Neuronal stem cell (in vitro differentiated cells): ENCODE measurements at regions not wholly inside any gene's neighbourhood (a gene's known extent, or its start where the extent isn't known, plus 50 kb on each side); places are given as distances from the start of the nearest gene placed in this dataset.

Experiments
- DNase-seq: peaks from one replicate; pipeline ENCODE4 v3.0.0-alpha.2; 2013; ENCODE audit warnings: low spot score
- H2AFZ ChIP-seq: one replicate; pipeline ENCODE4 v1.6.1; 2013; ENCODE audit warnings: mild to moderate bottlenecking, low read length, inconsistent platforms
- H2AK5ac ChIP-seq: 2 replicates; pipeline ENCODE4 v1.6.1; 2013; ENCODE audit warnings: low read depth, mild to moderate bottlenecking, inconsistent platforms, low read length, moderate library complexity, mixed read lengths
- H2BK120ac ChIP-seq: 2 replicates; pipeline ENCODE4 v1.6.1; 2013; ENCODE audit warnings: low read depth, mild to moderate bottlenecking, inconsistent platforms, low read length, moderate library complexity, mixed read lengths
- H2BK12ac ChIP-seq: one replicate; pipeline ENCODE4 v1.6.1; 2013; ENCODE audit warnings: low read length, inconsistent platforms
- H2BK15ac ChIP-seq: 2 replicates; pipeline ENCODE4 v1.6.1; 2013; ENCODE audit warnings: mild to moderate bottlenecking, low read length, inconsistent platforms, mixed read lengths
- H2BK5ac ChIP-seq: one replicate; pipeline ENCODE4 v1.6.1; 2013; ENCODE audit warnings: inconsistent platforms, mild to moderate bottlenecking, low read length, moderate library complexity
- H3K14ac ChIP-seq: one replicate; pipeline ENCODE4 v1.6.1; 2013; ENCODE audit warnings: low read length, inconsistent platforms
- H3K18ac ChIP-seq: 2 replicates; pipeline ENCODE4 v1.6.1; 2013; ENCODE audit warnings: low read length, inconsistent platforms
- H3K23ac ChIP-seq: 2 replicates; pipeline ENCODE4 v1.6.1; 2013; ENCODE audit warnings: low read depth, mild to moderate bottlenecking, mixed read lengths, low read length, inconsistent platforms; ENCODE audit not compliant: poor library complexity
- H3K27ac ChIP-seq: replicated peaks from 3 replicates; pipeline ENCODE4 v1.5.1; 2013; ENCODE audit warnings: low read length, inconsistent platforms
- H3K27me3 ChIP-seq, 3 experiments: 2 replicates each; pipeline ENCODE4 v1.6.1; 2013; ENCODE audit warnings: low read length in 3 of 3, mild to moderate bottlenecking in 2 of 3, inconsistent platforms in 1 of 3, low read depth in 1 of 3, mixed read lengths in 1 of 3, moderate library complexity in 1 of 3; ENCODE audit not compliant: control insufficient read depth in 3 of 3, insufficient read depth in 3 of 3
- H3K36me3 ChIP-seq, 2 donors: replicated peaks in 1 of 2; 2 replicates each; pipeline ENCODE4 v1.6.1; 2013; ENCODE audit warnings: low read length in 2 of 2; ENCODE audit not compliant: control insufficient read depth in 2 of 2, insufficient read depth in 2 of 2
- H3K4ac ChIP-seq: 2 replicates; pipeline ENCODE4 v1.6.1; 2013; ENCODE audit warnings: inconsistent platforms, mild to moderate bottlenecking, low read length, moderate library complexity
- H3K4me1 ChIP-seq, 2 donors: 1 replicate in 1 of 2; 2 replicates in 1 of 2; pipeline ENCODE4 v1.6.1; 2013; ENCODE audit warnings: low read length in 2 of 2, low read depth in 1 of 2; ENCODE audit not compliant: control insufficient read depth in 2 of 2, insufficient read depth in 1 of 2
- H3K4me2 ChIP-seq: one replicate; pipeline ENCODE4 v1.6.1; 2013; ENCODE audit warnings: mild to moderate bottlenecking, low read length, inconsistent platforms; ENCODE audit not compliant: insufficient read depth, poor library complexity, severe bottlenecking
- H3K4me3 ChIP-seq, 2 donors: 2 replicates each; pipeline ENCODE4 v1.5.1; 2013; ENCODE audit warnings: low read length in 2 of 2, mild to moderate bottlenecking in 2 of 2, inconsistent platforms in 1 of 2, moderate library complexity in 1 of 2
- H3K79me1 ChIP-seq: one replicate; pipeline ENCODE4 v1.6.1; 2013; ENCODE audit warnings: low read depth, mild to moderate bottlenecking, inconsistent platforms, low read length, moderate library complexity
- H3K9ac ChIP-seq: one replicate; pipeline ENCODE4 v1.6.1; 2013; ENCODE audit warnings: mild to moderate bottlenecking, low read depth, low read length, inconsistent platforms; ENCODE audit not compliant: poor library complexity
- H3K9me3 ChIP-seq, 2 donors: replicated peaks in 1 of 2; 2 replicates each; pipeline versions ENCODE3 to v1.6.1; 2013; ENCODE audit warnings: low read length in 2 of 2, mild to moderate bottlenecking in 2 of 2, inconsistent platforms in 1 of 2, low read depth in 1 of 2, mixed read lengths in 1 of 2, moderate library complexity in 1 of 2; ENCODE audit not compliant: control insufficient read depth in 2 of 2, insufficient read depth in 1 of 2
- H4K8ac ChIP-seq: one replicate; pipeline ENCODE4 v1.6.1; 2013; ENCODE audit warnings: low read depth, mild to moderate bottlenecking, inconsistent platforms, low read length, moderate library complexity
- H4K91ac ChIP-seq: one replicate; pipeline ENCODE4 v1.6.1; 2013; ENCODE audit warnings: low read length, low read depth, mild to moderate bottlenecking, inconsistent platforms; ENCODE audit not compliant: poor library complexity
- WGBS, 2 donors: extraction: QIAGEN DNeasy Blood & Tissue Kit; methylation state at CpG; one replicate each; pipeline ENCODE4 v1.1.7; 2013; ENCODE audit warnings: missing lambda C conversion rate in 2 of 2, mixed read lengths in 1 of 2; ENCODE audit not compliant: insufficient read length in 2 of 2, insufficient replicate concordance in 1 of 2; ENCODE audit errors: extremely low coverage in 2 of 2; 5-methylcytosine and 5-hydroxymethylcytosine counted together

DNA sequence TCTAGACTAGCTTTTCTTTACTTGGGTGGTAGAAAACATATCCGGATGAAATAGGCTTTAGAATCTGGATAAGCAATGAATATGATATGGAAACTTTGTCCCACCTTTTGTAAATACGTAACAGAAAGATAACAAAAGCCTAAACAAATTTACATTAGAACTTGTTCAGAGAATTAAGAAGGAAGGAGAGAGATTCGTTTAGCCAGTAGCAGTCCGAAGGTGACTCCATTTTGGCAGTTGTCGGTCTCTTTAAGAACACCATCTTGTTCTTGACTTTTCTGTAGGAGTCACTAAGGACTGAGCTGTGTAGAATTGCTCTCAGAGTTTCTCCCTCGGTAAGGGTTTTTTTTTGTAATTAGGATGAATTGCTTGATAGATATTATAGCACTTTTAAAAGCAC is 475.1 kb downstream of the PCNX1 start:
- no CpG with 5 or more reads among the region's 6 CpGs for WGBS, 2 donors

DNA sequence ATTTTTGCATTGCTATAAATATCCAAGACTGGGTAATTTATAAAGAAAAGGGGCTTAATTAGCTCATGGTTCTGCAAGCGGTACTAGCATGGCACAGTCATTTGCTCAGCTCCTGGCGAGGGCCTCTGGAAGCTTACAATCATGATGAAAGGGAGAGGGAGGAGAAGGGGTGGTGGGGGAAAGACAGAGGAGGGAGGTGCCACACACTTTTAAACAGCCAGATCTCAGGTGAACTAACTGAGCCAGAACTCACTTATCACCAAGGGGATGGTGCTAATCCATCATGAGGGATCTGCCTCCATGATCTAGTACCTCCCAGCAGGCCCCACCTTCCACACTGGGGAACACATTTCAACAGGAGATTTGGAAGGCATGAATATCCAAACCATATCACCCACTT is 476.3 kb downstream of the PCNX1 start:
- H3K23ac ChIP-seq = no peak overlapping the region
- no peak overlapping the region for H3K4me2 ChIP-seq
- DNase-seq = no peak
- H2AFZ ChIP-seq = no peak overlapping the region
- no peak overlapping the region for H3K4ac ChIP-seq
- H2BK12ac ChIP-seq = no peak overlapping the region
- H3K36me3 ChIP-seq = peaks cover 0 to 2% of the 10 kb centered on the region in 2 donors
- no peak overlapping the region for H3K27ac ChIP-seq
- H2BK15ac ChIP-seq = no peak overlapping the region
- no peak overlapping the region for H2AK5ac ChIP-seq
- H4K8ac ChIP-seq = no peak overlapping the region
- H3K9ac ChIP-seq = no peak overlapping the region
- no peak overlapping the region for H3K18ac ChIP-seq
- H2BK5ac ChIP-seq = no peak overlapping the region
- H3K4me3 ChIP-seq = no peak overlapping the region
- no peaks in the 10 kb centered on the region for H3K79me1 ChIP-seq
- H3K4me1 ChIP-seq = peaks cover 0 to 4% of the 10 kb centered on the region in 2 donors
- H2BK120ac ChIP-seq = no peak overlapping the region
- no peak overlapping the region for H3K14ac ChIP-seq
- H4K91ac ChIP-seq = no peak overlapping the region
- no peaks in the 10 kb centered on the region for H3K27me3 ChIP-seq
- WGBS, 2 donors = no CpG with 5 or more reads among the region's 2 CpGs
- H3K9me3 ChIP-seq = peaks cover 2 to 10% of the 10 kb centered on the region in 2 donors

More for the DNA sequence above, 475.1 kb downstream of the PCNX1 start:
- H3K23ac ChIP-seq = no peak overlapping the region
- peaks cover 0 to 2% of the 10 kb centered on the region in 2 donors for H3K36me3 ChIP-seq
- no peak overlapping the region for H2AK5ac ChIP-seq
- H2BK15ac ChIP-seq = no peak overlapping the region
- no peaks in the 10 kb centered on the region for H3K27me3 ChIP-seq
- no peak overlapping the region for H2BK5ac ChIP-seq
- H3K79me1 ChIP-seq = peaks cover 2% of the 10 kb centered on the region
- peaks cover 0 to 4% of the 10 kb centered on the region in 2 donors for H3K4me1 ChIP-seq
- no peak overlapping the region for H3K18ac ChIP-seq
- no peak overlapping the region for H3K4me3 ChIP-seq
- no peak for DNase-seq
- no peak overlapping the region for H4K8ac ChIP-seq
- peaks cover 3 to 10% of the 10 kb centered on the region in 2 donors for H3K9me3 ChIP-seq
- H2AFZ ChIP-seq = no peak overlapping the region
- no peak overlapping the region for H3K9ac ChIP-seq
- H2BK120ac ChIP-seq = no peak overlapping the region
- H3K4me2 ChIP-seq = no peak overlapping the region
- no peak overlapping the region for H2BK12ac ChIP-seq
- H3K27ac ChIP-seq = no peak overlapping the region
- no peak overlapping the region for H4K91ac ChIP-seq
- H3K14ac ChIP-seq = no peak overlapping the region
- no peak overlapping the region for H3K4ac ChIP-seq

DNA sequence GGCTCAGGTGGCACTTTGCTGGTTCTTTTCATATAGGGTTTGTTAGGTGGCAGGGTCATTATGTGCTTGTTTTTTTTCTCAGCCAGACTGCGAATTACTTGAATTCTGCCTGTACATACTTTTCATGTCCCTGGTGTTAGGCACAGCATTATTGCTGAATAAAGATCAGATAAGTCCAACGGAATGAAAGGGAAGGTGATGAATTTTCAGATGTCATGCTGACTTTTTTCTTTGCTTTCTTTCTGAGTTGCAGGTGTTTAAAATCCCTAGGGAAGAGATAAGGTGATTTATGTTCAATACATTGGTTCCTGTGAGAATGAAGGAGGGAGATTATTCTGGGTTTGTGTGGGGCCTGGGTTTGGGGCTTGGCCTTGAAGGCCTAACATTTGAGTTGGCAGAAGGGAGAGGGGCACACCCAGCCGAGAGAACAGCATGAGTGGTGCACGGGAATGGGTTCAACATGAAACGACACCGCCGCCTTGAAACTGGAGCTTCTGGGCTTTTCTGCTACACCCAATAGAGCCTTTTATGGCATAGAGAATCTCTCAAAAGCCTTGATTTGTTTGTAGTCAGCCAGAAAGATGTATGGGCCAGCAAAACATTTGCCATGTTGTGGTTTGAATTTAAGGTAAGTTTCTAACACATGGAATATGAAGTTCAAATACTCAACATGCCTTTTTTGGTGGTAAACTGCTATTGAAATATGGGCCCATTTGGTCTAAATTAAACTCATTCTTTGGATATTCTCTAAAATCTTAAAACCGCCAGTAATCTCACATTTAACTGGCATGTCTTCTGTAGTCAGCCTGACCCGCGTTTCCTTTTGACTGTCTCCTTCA is 477.0 kb downstream of the PCNX1 start:
- H3K27ac ChIP-seq = no peak overlapping the region
- H3K18ac ChIP-seq = no peak overlapping the region
- no peak overlapping the region for H3K23ac ChIP-seq
- no peak overlapping the region for H2BK120ac ChIP-seq
- H3K4ac ChIP-seq = no peak overlapping the region
- no peak overlapping the region for H2BK12ac ChIP-seq
- DNase-seq = no peak
- H3K9ac ChIP-seq = no peak overlapping the region
- H4K91ac ChIP-seq = no peak overlapping the region
- no peak overlapping the region for H2AK5ac ChIP-seq
- H3K79me1 ChIP-seq = no peaks in the 10 kb centered on the region
- no peak overlapping the region for H2AFZ ChIP-seq
- H4K8ac ChIP-seq = no peak overlapping the region
- H3K4me2 ChIP-seq = no peak overlapping the region
- H3K4me1 ChIP-seq = peaks cover 0 to 4% of the 10 kb centered on the region in 2 donors
- H3K36me3 ChIP-seq = no peaks in the 10 kb centered on the region
- H3K14ac ChIP-seq = no peak overlapping the region
- WGBS, 2 donors = no CpG with 5 or more reads among the region's 10 CpGs
- H2BK15ac ChIP-seq = no peak overlapping the region
- H3K27me3 ChIP-seq = no peaks in the 10 kb centered on the region
- no peak overlapping the region for H2BK5ac ChIP-seq
- H3K9me3 ChIP-seq = peaks cover 0 to 5% of the 10 kb centered on the region in 2 donors
- no peak overlapping the region for H3K4me3 ChIP-seq

DNA sequence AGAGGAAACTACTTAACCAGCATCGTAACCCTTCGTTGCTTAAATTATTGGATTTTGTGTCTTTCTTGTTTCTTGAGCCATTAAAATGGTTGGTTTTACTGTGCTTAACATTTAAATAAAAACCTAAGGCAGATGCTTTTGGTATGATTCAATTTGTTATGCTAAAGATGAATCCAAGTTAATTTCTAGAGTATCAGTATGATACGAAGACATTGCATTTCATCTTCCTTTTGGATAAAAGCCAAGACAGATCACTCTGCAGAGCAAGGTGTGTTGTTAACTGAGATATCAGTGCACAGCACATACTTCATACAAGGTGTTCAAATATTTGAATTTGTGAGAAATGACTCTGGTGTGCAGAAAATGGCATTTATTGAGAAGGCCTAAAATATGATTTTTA is 480.5 kb downstream of the PCNX1 start:
- H2BK15ac ChIP-seq = no peak overlapping the region
- H3K4ac ChIP-seq = no peak overlapping the region
- H3K14ac ChIP-seq = no peak overlapping the region
- H3K4me1 ChIP-seq = peaks cover 0 to 4% of the 10 kb centered on the region in 2 donors
- H3K4me2 ChIP-seq = no peak overlapping the region
- WGBS, 2 donors = no CpG with 5 or more reads among the region's 3 CpGs
- H3K9ac ChIP-seq = no peak overlapping the region
- no peak overlapping the region for H2BK12ac ChIP-seq
- no peak overlapping the region for H2BK120ac ChIP-seq
- H2AK5ac ChIP-seq = no peak overlapping the region
- no peak overlapping the region for H3K23ac ChIP-seq
- no peak for DNase-seq
- H3K4me3 ChIP-seq = no peak overlapping the region
- no peaks in the 10 kb centered on the region for H3K36me3 ChIP-seq
- H4K8ac ChIP-seq = no peak overlapping the region
- H3K79me1 ChIP-seq = no peaks in the 10 kb centered on the region
- H2BK5ac ChIP-seq = no peak overlapping the region
- H4K91ac ChIP-seq = no peak overlapping the region
- no peaks in the 10 kb centered on the region for H3K9me3 ChIP-seq
- H3K18ac ChIP-seq = no peak overlapping the region
- no peaks in the 10 kb centered on the region for H3K27me3 ChIP-seq
- no peak overlapping the region for H3K27ac ChIP-seq
- H2AFZ ChIP-seq = no peak overlapping the region
